ENCODE measurements at regions not wholly inside any gene's neighbourhood (a gene's known extent, or its start where the extent isn't known, plus 50 kb on each side); places are given as distances from the start of the nearest gene placed in this dataset.

GRCh38 chr1:240000634-240001033 lies 91.0 kb upstream of the FMN2 start:
- TF ChIP-seq, protein P1, sequence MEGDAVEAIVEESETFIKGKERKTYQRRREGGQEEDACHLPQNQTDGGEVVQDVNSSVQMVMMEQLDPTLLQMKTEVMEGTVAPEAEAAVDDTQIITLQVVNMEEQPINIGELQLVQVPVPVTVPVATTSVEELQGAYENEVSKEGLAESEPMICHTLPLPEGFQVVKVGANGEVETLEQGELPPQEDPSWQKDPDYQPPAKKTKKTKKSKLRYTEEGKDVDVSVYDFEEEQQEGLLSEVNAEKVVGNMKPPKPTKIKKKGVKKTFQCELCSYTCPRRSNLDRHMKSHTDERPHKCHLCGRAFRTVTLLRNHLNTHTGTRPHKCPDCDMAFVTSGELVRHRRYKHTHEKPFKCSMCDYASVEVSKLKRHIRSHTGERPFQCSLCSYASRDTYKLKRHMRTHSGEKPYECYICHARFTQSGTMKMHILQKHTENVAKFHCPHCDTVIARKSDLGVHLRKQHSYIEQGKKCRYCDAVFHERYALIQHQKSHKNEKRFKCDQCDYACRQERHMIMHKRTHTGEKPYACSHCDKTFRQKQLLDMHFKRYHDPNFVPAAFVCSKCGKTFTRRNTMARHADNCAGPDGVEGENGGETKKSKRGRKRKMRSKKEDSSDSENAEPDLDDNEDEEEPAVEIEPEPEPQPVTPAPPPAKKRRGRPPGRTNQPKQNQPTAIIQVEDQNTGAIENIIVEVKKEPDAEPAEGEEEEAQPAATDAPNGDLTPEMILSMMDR (IDR thresholded peaks at IDR 0.05) = no peak
- TF ChIP-seq POLR2A (IDR thresholded peaks at IDR 0.05) = no peak
- TF ChIP-seq POLR2AphosphoS5 (IDR thresholded peaks at IDR 0.05) = no peak

Data from stomach (tissue), 4 donors.